RPMI7951 (cell line): ENCODE measurements at regions not wholly inside any gene's neighbourhood (a gene's known extent, or its start where the extent isn't known, plus 50 kb on each side); places are given as distances from the start of the nearest gene placed in this dataset.
"Not testable (repeated sequence)": the region's sequence is repeated elsewhere in the genome, so short reads cannot be mapped to it uniquely, and the experiment has no call there.

ENCODE experiments used
- DNase-seq: peaks from one replicate; pipeline ENCODE4 v3.0.0-alpha.2; 2012; ENCODE audit warnings: low read depth

- DNase-seq: no peak
Measured at GRCh38 chrX:138931212-138931611, 219.7 kb upstream of the FGF13 start.

GRCh38 chrX:138930583-138930945 lies 219.0 kb upstream of the FGF13 start:
- DNase-seq: no peak

- no peak for DNase-seq
Measured at GRCh38 chrX:138929926-138930582, 218.5 kb upstream of the FGF13 start.

GRCh38 chrX:138928737-138929459 lies 217.4 kb upstream of the FGF13 start:
- no peak for DNase-seq

- DNase-seq: peak; percentile 48
Measured at GRCh38 chrX:138925330-138925729, 213.8 kb upstream of the FGF13 start.

- no peak for DNase-seq
Measured at GRCh38 chrX:138923805-138924204, 212.3 kb upstream of the FGF13 start.

GRCh38 chrX:138921031-138921430 lies 209.5 kb upstream of the FGF13 start:
- DNase-seq: no peak

GRCh38 chrX:138917781-138918180 lies 206.3 kb upstream of the FGF13 start:
- DNase-seq: peak; percentile 24

- DNase-seq: no peak
Measured at GRCh38 chrX:138914767-138915166, 203.2 kb upstream of the FGF13 start.

- DNase-seq: no peak
Measured at GRCh38 chrX:138908577-138908976, 197.1 kb upstream of the FGF13 start.

GRCh38 chrX:138897621-138898492 lies 186.3 kb upstream of the FGF13 start:
- no peak for DNase-seq

GRCh38 chrX:138890491-138890890 lies 179.0 kb upstream of the FGF13 start:
- no peak for DNase-seq

GRCh38 chrX:138889149-138889548 lies 177.6 kb upstream of the FGF13 start:
- no peak for DNase-seq

GRCh38 chrX:138886769-138887168 lies 175.3 kb upstream of the FGF13 start:
- DNase-seq: no peak

- DNase-seq: peak; percentile 9
Measured at GRCh38 chrX:138885886-138886285, 174.4 kb upstream of the FGF13 start.

- not testable (repeated sequence) for DNase-seq
Measured at GRCh38 chrX:138880293-138880692, 168.8 kb upstream of the FGF13 start.

GRCh38 chrX:138877746-138878145 lies 166.2 kb upstream of the FGF13 start:
- no peak for DNase-seq

GRCh38 chrX:138875472-138875871 lies 164.0 kb upstream of the FGF13 start:
- DNase-seq: no peak

- no peak for DNase-seq
Measured at GRCh38 chrX:138874271-138874935, 162.9 kb upstream of the FGF13 start.

GRCh38 chrX:138873640-138874039 lies 162.1 kb upstream of the FGF13 start:
- not testable (repeated sequence) for DNase-seq

GRCh38 chrX:138872537-138872936 lies 161.0 kb upstream of the FGF13 start:
- no peak for DNase-seq

- DNase-seq: no peak
Measured at GRCh38 chrX:138871739-138872138, 160.2 kb upstream of the FGF13 start.
